AG04449 (cell line): ENCODE measurements at regions not wholly inside any gene's neighbourhood (a gene's known extent, or its start where the extent isn't known, plus 50 kb on each side); places are given as distances from the start of the nearest gene placed in this dataset.

Experiments
- CTCF ChIA-PET: fragments of 350-600 bp; formaldehyde crosslinking; extraction: SDS; loops from one replicate; lab custom pipeline; 2021; ENCODE audit warnings: antibody characterized with exemption; lab: Yijun Ruan, JAX
- POLR2A ChIA-PET: fragments of 400-600, 350-600 bp; formaldehyde crosslinking; extraction: SDS; loops from one replicate; lab custom pipeline; 2020; ENCODE audit warnings: antibody characterized with exemption, inconsistent platforms; lab: Yijun Ruan, JAX
- DNase-seq: peaks from one replicate; pipeline ENCODE4 v3.0.0-alpha.2; 2010; ENCODE audit warnings: low read depth, low spot score
- H3K4me3 ChIP-seq: 2 replicates; pipeline ENCODE4 v1.5.1; 2011; ENCODE audit warnings: low read depth, mild to moderate bottlenecking, control low read depth, low read length
- CTCF ChIP-seq: IDR thresholded peaks from one replicate; pipeline ENCODE4 v1.5.1; 2011; ENCODE audit warnings: mild to moderate bottlenecking, moderate library complexity, low read length, control low read depth, inconsistent platforms; ENCODE audit not compliant: insufficient read depth; ENCODE audit errors: missing control alignments

- POLR2A ChIA-PET: no interaction called here
- H3K4me3 ChIP-seq: no peak overlapping the region
- TF ChIP-seq CTCF: no peak
- CTCF ChIA-PET: interaction anchor here (0.9 to 3.8 kb wide), 5 partner anchors 8 to 58 kb away, joined by 3 to 11 read pairs (median 4); no protein-coding TSS in a partner anchor
- no peak for DNase-seq
Observed at GRCh38 chr15:68497206-68497910, 65.4 kb upstream of the ITGA11 start.

- ChIA-PET CTCF (interaction anchor here (0.9 to 3.8 kb wide), 4 partner anchors 9 to 57 kb away, joined by 3 to 11 read pairs (median 4); no protein-coding TSS in a partner anchor), POLR2A (interaction anchor here (0.9 kb wide), 1 partner anchor 67 kb away, joined by 4 read pairs; no protein-coding TSS in a partner anchor)
- TF ChIP-seq CTCF: no peak
- no peak for DNase-seq
- no peak overlapping the region for H3K4me3 ChIP-seq
Observed at GRCh38 chr15:68498076-68498475, 66.1 kb upstream of the ITGA11 start.

GRCh38 chr15:68499620-68500312 lies 67.8 kb upstream of the ITGA11 start:
- TF ChIP-seq CTCF: no peak
- ChIA-PET POLR2A (interaction anchor here (1.2 kb wide), 1 partner anchor 21 kb away, joined by 3 read pairs; no protein-coding TSS in a partner anchor), CTCF (interaction anchor here (1.5 to 3.8 kb wide), 3 partner anchors 11 to 193 kb away, joined by 4 to 11 read pairs (median 6); no protein-coding TSS in a partner anchor)
- H3K4me3 ChIP-seq: no peak overlapping the region
- DNase-seq: no peak

- POLR2A ChIA-PET: no interaction called here
- no peak for TF ChIP-seq CTCF
- DNase-seq: no peak
- H3K4me3 ChIP-seq: no peak overlapping the region
- CTCF ChIA-PET: interaction anchor here (1.5 to 1.6 kb wide), 2 partner anchors 14 to 194 kb away, joined by 4 to 6 read pairs; no protein-coding TSS in a partner anchor
Observed at GRCh38 chr15:68500363-68501258, 68.6 kb upstream of the ITGA11 start.

GRCh38 chr15:68501259-68501591 lies 69.3 kb upstream of the ITGA11 start:
- CTCF ChIA-PET: interaction anchor here (1.5 kb wide), 1 partner anchor 15 kb away, joined by 4 read pairs; no protein-coding TSS in a partner anchor
- POLR2A ChIA-PET: no interaction called here
- DNase-seq: no peak
- no peak for TF ChIP-seq CTCF
- no peak overlapping the region for H3K4me3 ChIP-seq
